Calu3 (cell line): ENCODE measurements at regions not wholly inside any gene's neighbourhood (a gene's known extent, or its start where the extent isn't known, plus 50 kb on each side); places are given as distances from the start of the nearest gene placed in this dataset.

Experiments
- BruUV-seq: library from RNA; stranded (reverse); fragments of 400-500 nt; replicated peaks from 2 replicates; lab custom pipeline; 2021; lab: Mats Ljungman, UMichigan
- CTCF ChIA-PET: fragments of 300-600 bp; sonication (Branson Sonifier 250); formaldehyde crosslinking; loops from one replicate; lab custom pipeline; 2022; ENCODE audit warnings: antibody characterized with exemption; lab: Charles Lee
- DNase-seq: peaks from one replicate; pipeline ENCODE4 v3.0.0; 2022
- H3K27ac Mint-ChIP-seq: one replicate; pipeline ENCODE4 v1.8.0; 2022; ENCODE audit warnings: mixed read lengths; ENCODE audit not compliant: unreplicated experiment
- H3K27me3 Mint-ChIP-seq: one replicate; pipeline ENCODE4 v1.8.0; 2022; ENCODE audit warnings: mixed read lengths; ENCODE audit not compliant: unreplicated experiment
- H3K36me3 Mint-ChIP-seq: one replicate; pipeline ENCODE4 v1.8.0; 2022; ENCODE audit warnings: mild to moderate bottlenecking, moderate library complexity, mixed read lengths; ENCODE audit not compliant: insufficient read depth, unreplicated experiment
- H3K4me1 Mint-ChIP-seq: one replicate; pipeline ENCODE4 v1.8.0; 2022; ENCODE audit warnings: mild to moderate bottlenecking, low read depth, mixed read lengths; ENCODE audit not compliant: unreplicated experiment
- H3K4me3 Mint-ChIP-seq: one replicate; pipeline ENCODE4 v1.8.0; 2022; ENCODE audit warnings: mild to moderate bottlenecking, low read depth, moderate library complexity, mixed read lengths; ENCODE audit not compliant: unreplicated experiment
- H3K9me3 Mint-ChIP-seq: one replicate; pipeline ENCODE4 v1.8.0; 2022; ENCODE audit warnings: low read depth, mixed read lengths; ENCODE audit not compliant: unreplicated experiment
- CTCF ChIP-seq: fragments of 200-600 bp; IDR thresholded peaks from one replicate; pipeline ENCODE4 v1.8.0; 2022; ENCODE audit warnings: antibody characterized with exemption; ENCODE audit not compliant: unreplicated experiment
- intact Hi-C: fragments of 100-400 bp; cut with micrococcal nuclease; formaldehyde crosslinking; loops from one replicate; pipeline ENCODE4 v1.10.0; 2022; ENCODE audit not compliant: unreplicated experiment

GRCh38 chr18:78564030-78564429 lies 415.6 kb upstream of the SALL3 start:
- no TSS peak for BruUV-seq
- Mint-ChIP-seq H3K36me3 (no peaks in the 10 kb centered on the region), H3K27me3 (no peaks in the 10 kb centered on the region), H3K9me3 (peaks cover 7% of the 10 kb centered on the region), H3K27ac (no peak overlapping the region), H3K4me3 (no peak overlapping the region), H3K4me1 (no peaks in the 10 kb centered on the region)
- no peak for TF ChIP-seq CTCF
- CTCF ChIA-PET, result no interaction called here
- no peak for DNase-seq
- intact Hi-C loops, result no loop called here

- peaks cover 7% of the 10 kb centered on the region for H3K9me3 Mint-ChIP-seq
- CTCF ChIA-PET, result no interaction called here
Measured at GRCh38 chr18:78564518-78564917, 415.1 kb upstream of the SALL3 start.

GRCh38 chr18:78565240-78565639 lies 414.4 kb upstream of the SALL3 start:
- Mint-ChIP-seq H3K4me3 (no peak overlapping the region), H3K27ac (no peak overlapping the region), H3K27me3 (no peaks in the 10 kb centered on the region), H3K9me3 (peaks cover 5% of the 10 kb centered on the region), H3K4me1 (no peaks in the 10 kb centered on the region), H3K36me3 (no peaks in the 10 kb centered on the region)
- intact Hi-C loops, result no loop called here
- no TSS peak for BruUV-seq
- no peak for TF ChIP-seq CTCF
- CTCF ChIA-PET, result no interaction called here
- no peak for DNase-seq

More at GRCh38 chr18:78564518-78564917, 415.1 kb upstream of the SALL3 start:
- Mint-ChIP-seq H3K36me3 (no peaks in the 10 kb centered on the region), H3K27me3 (no peaks in the 10 kb centered on the region), H3K4me1 (no peaks in the 10 kb centered on the region), H3K27ac (no peak overlapping the region), H3K4me3 (no peak overlapping the region)
- intact Hi-C loops, result no loop called here
- TF ChIP-seq CTCF, result no peak
- no TSS peak for BruUV-seq
- DNase-seq, result no peak

- H3K27ac Mint-ChIP-seq, result no peak overlapping the region
- no peaks in the 10 kb centered on the region for H3K27me3 Mint-ChIP-seq
- TF ChIP-seq CTCF, result no peak
- BruUV-seq, result no TSS peak
- intact Hi-C loops, result no loop called here
- H3K4me1 Mint-ChIP-seq, result no peaks in the 10 kb centered on the region
- H3K36me3 Mint-ChIP-seq, result no peaks in the 10 kb centered on the region
- no peak for DNase-seq
- H3K4me3 Mint-ChIP-seq, result no peak overlapping the region
- CTCF ChIA-PET, result no interaction called here
- H3K9me3 Mint-ChIP-seq, result peaks cover 4% of the 10 kb centered on the region
Measured at GRCh38 chr18:78566065-78566464, 413.6 kb upstream of the SALL3 start.

- Mint-ChIP-seq H3K27ac (no peak overlapping the region), H3K9me3 (peaks cover 4% of the 10 kb centered on the region), H3K27me3 (no peaks in the 10 kb centered on the region), H3K36me3 (no peaks in the 10 kb centered on the region), H3K4me3 (no peak overlapping the region), H3K4me1 (no peaks in the 10 kb centered on the region)
- no peak for DNase-seq
- intact Hi-C loops, result no loop called here
- no TSS peak for BruUV-seq
- CTCF ChIA-PET, result no interaction called here
- no peak for TF ChIP-seq CTCF
Measured at GRCh38 chr18:78566720-78567119, 412.9 kb upstream of the SALL3 start.
